Ishikawa (cell line): ENCODE measurements at regions not wholly inside any gene's neighbourhood (a gene's known extent, or its start where the extent isn't known, plus 50 kb on each side); places are given as distances from the start of the nearest gene placed in this dataset.

ENCODE experiments used
- CEBPB ChIP-seq: IDR thresholded peaks from 2 replicates; pipeline ENCODE4 v1.6.1; 2012
- CREB1 ChIP-seq: IDR thresholded peaks from 2 replicates; pipeline ENCODE4 v1.6.1; 2012; ENCODE audit warnings: low read depth
- EGR1 ChIP-seq: IDR thresholded peaks from 2 replicates; pipeline ENCODE4 v1.6.1; 2012
- EP300 ChIP-seq: IDR thresholded peaks from 2 replicates; pipeline ENCODE4 v1.6.1; 2012; ENCODE audit warnings: borderline replicate concordance
- FOXM1 ChIP-seq: IDR thresholded peaks from 2 replicates; pipeline ENCODE4 v1.6.1; 2012; ENCODE audit warnings: low read depth, borderline replicate concordance
- MAX ChIP-seq: IDR thresholded peaks from 2 replicates; pipeline ENCODE4 v1.6.1; 2012
- NFIC ChIP-seq: IDR thresholded peaks from 2 replicates; pipeline ENCODE4 v1.6.1; 2012
- RAD21 ChIP-seq: IDR thresholded peaks from 2 replicates; pipeline ENCODE4 v1.6.1; 2012; ENCODE audit warnings: low read depth
- TAF1 ChIP-seq: IDR thresholded peaks from 2 replicates; pipeline ENCODE4 v1.6.1; 2012; ENCODE audit warnings: low read depth, mild to moderate bottlenecking
- TCF12 ChIP-seq: IDR thresholded peaks from 2 replicates; pipeline ENCODE4 v1.6.1; 2012; ENCODE audit warnings: low read depth
- TEAD4 ChIP-seq: IDR thresholded peaks from 2 replicates; pipeline ENCODE4 v1.6.1; 2012
- USF1 ChIP-seq: IDR thresholded peaks from 2 replicates; pipeline ENCODE4 v1.6.1; 2012
- YY1 ChIP-seq: IDR thresholded peaks from 2 replicates; pipeline ENCODE4 v1.6.1; 2012; ENCODE audit warnings: low read depth
- ZBTB7A ChIP-seq: IDR thresholded peaks from 2 replicates; pipeline ENCODE4 v1.6.1; 2012; ENCODE audit warnings: low read depth
- TF ChIP-seq, protein P1 (sequence below): IDR thresholded peaks from 2 replicates; pipeline ENCODE4 v1.6.1; 2012; ENCODE audit warnings: low read depth, mild to moderate bottlenecking

DNA sequence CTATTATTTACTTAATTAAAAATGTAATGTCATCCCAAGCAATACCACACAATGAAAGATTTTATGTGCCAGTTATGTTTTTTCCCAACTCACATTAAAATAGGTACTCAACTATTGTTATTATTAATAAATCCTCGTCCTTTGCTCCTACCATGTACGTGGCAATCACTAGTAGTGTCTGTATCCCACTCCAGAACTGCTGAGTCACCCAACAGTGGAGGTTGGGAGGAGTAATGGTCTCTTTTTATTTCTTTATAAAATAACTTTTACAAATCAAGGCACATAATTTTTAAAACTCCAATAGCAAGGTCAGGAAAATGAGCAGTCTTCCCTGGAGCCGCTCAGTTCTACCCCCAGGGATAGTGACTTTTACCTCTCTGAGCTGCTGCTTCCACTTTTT, 273.5 kb upstream of the PLPP4 start:
- TF ChIP-seq MAX = no peak
- no peak for TF ChIP-seq TAF1
- TF ChIP-seq YY1 = no peak
- no peak for TF ChIP-seq FOXM1
- no peak for TF ChIP-seq EGR1
- TF ChIP-seq ZBTB7A = no peak
- TF ChIP-seq TEAD4 = no peak
- no peak for TF ChIP-seq TCF12

GRCh38 chr10:120184547-120185337, 272.3 kb upstream of the PLPP4 start:
- TF ChIP-seq MAX (no peak), USF1 (no peak), RAD21 (no peak), CEBPB (no peak), TEAD4 (no peak), CREB1 (no peak)

GRCh38 chr10:120186506-120186905, 270.5 kb upstream of the PLPP4 start:
- no peak for TF ChIP-seq CEBPB
- TF ChIP-seq, protein P1, sequence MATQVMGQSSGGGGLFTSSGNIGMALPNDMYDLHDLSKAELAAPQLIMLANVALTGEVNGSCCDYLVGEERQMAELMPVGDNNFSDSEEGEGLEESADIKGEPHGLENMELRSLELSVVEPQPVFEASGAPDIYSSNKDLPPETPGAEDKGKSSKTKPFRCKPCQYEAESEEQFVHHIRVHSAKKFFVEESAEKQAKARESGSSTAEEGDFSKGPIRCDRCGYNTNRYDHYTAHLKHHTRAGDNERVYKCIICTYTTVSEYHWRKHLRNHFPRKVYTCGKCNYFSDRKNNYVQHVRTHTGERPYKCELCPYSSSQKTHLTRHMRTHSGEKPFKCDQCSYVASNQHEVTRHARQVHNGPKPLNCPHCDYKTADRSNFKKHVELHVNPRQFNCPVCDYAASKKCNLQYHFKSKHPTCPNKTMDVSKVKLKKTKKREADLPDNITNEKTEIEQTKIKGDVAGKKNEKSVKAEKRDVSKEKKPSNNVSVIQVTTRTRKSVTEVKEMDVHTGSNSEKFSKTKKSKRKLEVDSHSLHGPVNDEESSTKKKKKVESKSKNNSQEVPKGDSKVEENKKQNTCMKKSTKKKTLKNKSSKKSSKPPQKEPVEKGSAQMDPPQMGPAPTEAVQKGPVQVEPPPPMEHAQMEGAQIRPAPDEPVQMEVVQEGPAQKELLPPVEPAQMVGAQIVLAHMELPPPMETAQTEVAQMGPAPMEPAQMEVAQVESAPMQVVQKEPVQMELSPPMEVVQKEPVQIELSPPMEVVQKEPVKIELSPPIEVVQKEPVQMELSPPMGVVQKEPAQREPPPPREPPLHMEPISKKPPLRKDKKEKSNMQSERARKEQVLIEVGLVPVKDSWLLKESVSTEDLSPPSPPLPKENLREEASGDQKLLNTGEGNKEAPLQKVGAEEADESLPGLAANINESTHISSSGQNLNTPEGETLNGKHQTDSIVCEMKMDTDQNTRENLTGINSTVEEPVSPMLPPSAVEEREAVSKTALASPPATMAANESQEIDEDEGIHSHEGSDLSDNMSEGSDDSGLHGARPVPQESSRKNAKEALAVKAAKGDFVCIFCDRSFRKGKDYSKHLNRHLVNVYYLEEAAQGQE = no peak
- no peak for TF ChIP-seq RAD21
- TF ChIP-seq ZBTB7A = no peak
- no peak for TF ChIP-seq MAX
- no peak for TF ChIP-seq YY1
- TF ChIP-seq FOXM1 = no peak
- TF ChIP-seq TCF12 = no peak
- TF ChIP-seq EP300 = no peak
- TF ChIP-seq EGR1 = no peak
- no peak for TF ChIP-seq CREB1

GRCh38 chr10:120188950-120189349, 268.1 kb upstream of the PLPP4 start:
- TF ChIP-seq NFIC (no peak), CEBPB (no peak), YY1 (no peak), ZBTB7A (no peak), TEAD4 (no peak), CREB1 (no peak)

GRCh38 chr10:120195984-120196712, 260.9 kb upstream of the PLPP4 start:
- TF ChIP-seq TAF1 (no peak), EP300 (no peak), NFIC (no peak), CEBPB (no peak), TCF12 (no peak)
- TF ChIP-seq, protein P1 = no peak

- TF ChIP-seq RAD21 (no peak), USF1 (no peak), TAF1 (no peak), EGR1 (no peak), TCF12 (no peak), CREB1 (no peak), YY1 (no peak), MAX (no peak), EP300 (no peak), TEAD4 (no peak), NFIC (no peak), FOXM1 (no peak), CEBPB (no peak), ZBTB7A (no peak)
- TF ChIP-seq, protein P1 = no peak
These were observed 252.2 kb upstream of the PLPP4 start for GRCh38 chr10:120204877-120205276.
